ENCODE measurements at regions not wholly inside any gene's neighbourhood (a gene's known extent, or its start where the extent isn't known, plus 50 kb on each side); places are given as distances from the start of the nearest gene placed in this dataset.

GRCh38 chr16:25311950-25312349, 54.3 kb upstream of the ZKSCAN2 start:
- TF ChIP-seq EP300 (conservative IDR thresholded peaks at IDR 0.05; ENCODE audit: poor library complexity, severe bottlenecking) = no peak
- TF ChIP-seq TAF1 (IDR thresholded peaks at IDR 0.05; ENCODE audit: low read depth) = no peak
- no peak for TF ChIP-seq EZH2 (IDR thresholded peaks at IDR 0.05; ENCODE audit: borderline replicate concordance, insufficient read depth, low read length, poor library complexity, severe bottlenecking)
- no peak for TF ChIP-seq RAD21 (conservative IDR thresholded peaks at IDR 0.05)
- no peak overlapping the region for H2AFZ ChIP-seq (ENCODE audit: low read depth, low read length)

GRCh38 chr16:25311039-25311438, 53.4 kb upstream of the ZKSCAN2 start:
- H3K4me3 ChIP-seq (ENCODE audit: low read length) = no peak overlapping the region
- no peaks in the 10 kb centered on the region for H4K20me1 ChIP-seq (ENCODE audit: insufficient read depth)
- no peak overlapping the region for H3K4me2 ChIP-seq (ENCODE audit: low read length)
- H3K9ac ChIP-seq (ENCODE audit: low read length) = no peak overlapping the region
- no peaks in the 10 kb centered on the region for H3K27me3 ChIP-seq (ENCODE audit: insufficient read depth, low read depth, low read length)
- H3K9me3 ChIP-seq (ENCODE audit: low read length) = no peaks in the 10 kb centered on the region
- H2AFZ ChIP-seq (ENCODE audit: low read depth, low read length) = no peak overlapping the region
- no peak overlapping the region for H3K27ac ChIP-seq (ENCODE audit: low read length)
- no peaks in the 10 kb centered on the region for H3K79me2 ChIP-seq (replicated peaks; ENCODE audit: insufficient read depth, low read length)
- H3K9me2 ChIP-seq (ENCODE audit: insufficient read depth, low read length) = no peaks in the 10 kb centered on the region
- H3K36me3 ChIP-seq (ENCODE audit: insufficient read depth, low read length) = no peaks in the 10 kb centered on the region
- no peaks in the 10 kb centered on the region for H3F3A ChIP-seq (ENCODE audit: insufficient read depth, low read length, poor library complexity, severe bottlenecking)
- no peak for TF ChIP-seq EZH2 (IDR thresholded peaks at IDR 0.05; ENCODE audit: borderline replicate concordance, insufficient read depth, low read length, poor library complexity, severe bottlenecking)
- TF ChIP-seq SMC3 (conservative IDR thresholded peaks at IDR 0.05; ENCODE audit: poor library complexity) = no peak
- no peak for TF ChIP-seq TAF1 (IDR thresholded peaks at IDR 0.05; ENCODE audit: low read depth)
- no peak for TF ChIP-seq MXI1 (conservative IDR thresholded peaks at IDR 0.05; ENCODE audit: poor library complexity, severe bottlenecking)
- no peak for TF ChIP-seq CTCF (IDR thresholded peaks at IDR 0.05; ENCODE audit: poor library complexity, severe bottlenecking)
- no peak for TF ChIP-seq EP300 (conservative IDR thresholded peaks at IDR 0.05; ENCODE audit: poor library complexity, severe bottlenecking)
- TF ChIP-seq RAD21 (conservative IDR thresholded peaks at IDR 0.05) = no peak
- no peak for TF ChIP-seq REST (IDR thresholded peaks at IDR 0.05; ENCODE audit: borderline replicate concordance)
- no peak for TF ChIP-seq POLR2AphosphoS5 (IDR thresholded peaks at IDR 0.05)

More at GRCh38 chr16:25311950-25312349, 54.3 kb upstream of the ZKSCAN2 start:
- no peak overlapping the region for H3K4me2 ChIP-seq (ENCODE audit: low read length)
- H3K9me3 ChIP-seq (ENCODE audit: low read length) = no peaks in the 10 kb centered on the region
- H3F3A ChIP-seq (ENCODE audit: insufficient read depth, low read length, poor library complexity, severe bottlenecking) = no peaks in the 10 kb centered on the region
- no peak overlapping the region for H3K9ac ChIP-seq (ENCODE audit: low read length)
- no peaks in the 10 kb centered on the region for H3K27me3 ChIP-seq (ENCODE audit: insufficient read depth, low read depth, low read length)
- H3K4me3 ChIP-seq (ENCODE audit: low read length) = no peak overlapping the region
- no peaks in the 10 kb centered on the region for H3K9me2 ChIP-seq (ENCODE audit: insufficient read depth, low read length)
- no peaks in the 10 kb centered on the region for H3K36me3 ChIP-seq (ENCODE audit: insufficient read depth, low read length)
- no peaks in the 10 kb centered on the region for H4K20me1 ChIP-seq (ENCODE audit: insufficient read depth)
- no peak overlapping the region for H3K27ac ChIP-seq (ENCODE audit: low read length)
- no peaks in the 10 kb centered on the region for H3K79me2 ChIP-seq (replicated peaks; ENCODE audit: insufficient read depth, low read length)

All from neural cell (in vitro differentiated cells).